ENCODE measurements at regions not wholly inside any gene's neighbourhood (a gene's known extent, or its start where the extent isn't known, plus 50 kb on each side); places are given as distances from the start of the nearest gene placed in this dataset.
"Not testable (repeated sequence)": the region's sequence is repeated elsewhere in the genome, so short reads cannot be mapped to it uniquely, and the experiment has no call there.

GRCh38 chr2:129024796-129025195 lies 706.1 kb upstream of the HS6ST1 start:
- peak overlapping the region; percentile 27 for H3K27ac ChIP-seq
- DNase-seq (ENCODE audit: low read depth, low spot score), result peak; percentile 64

- no peak overlapping the region for H3K27ac ChIP-seq
- DNase-seq (ENCODE audit: low read depth, low spot score), result no peak
These were observed 717.3 kb upstream of the HS6ST1 start for GRCh38 chr2:129035992-129036391.

DNA sequence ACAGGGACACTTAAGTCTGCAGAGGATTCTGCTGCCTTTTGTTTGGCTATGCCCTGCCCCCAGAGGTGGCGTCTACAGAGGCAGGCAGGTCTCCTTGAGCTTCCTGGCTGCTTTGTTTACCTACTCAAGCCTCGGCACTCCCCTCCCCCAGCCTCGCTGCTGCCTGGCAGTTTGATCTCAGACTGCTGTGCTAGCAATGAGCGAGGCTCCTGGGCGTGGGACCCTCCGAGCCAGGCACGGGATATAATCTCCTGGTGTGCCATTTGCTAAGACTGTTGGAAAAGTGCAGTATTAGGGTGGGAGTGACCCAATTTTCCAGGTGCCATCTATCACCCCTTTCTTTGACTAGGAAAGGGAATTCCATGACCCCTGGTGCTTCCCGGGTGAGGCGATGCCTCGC lies 725.0 kb upstream of the HS6ST1 start:
- not testable (repeated sequence) for DNase-seq (ENCODE audit: low read depth, low spot score)

GRCh38 chr2:129046475-129046874 lies 727.8 kb upstream of the HS6ST1 start:
- H3K27ac ChIP-seq; DNase-seq (ENCODE audit: low read depth, low spot score): not testable (repeated sequence)

More for the DNA sequence above, 725.0 kb upstream of the HS6ST1 start:
- H3K27ac ChIP-seq, result not testable (repeated sequence)

GRCh38 chr2:129050101-129050500 lies 731.4 kb upstream of the HS6ST1 start:
- DNase-seq (ENCODE audit: low read depth, low spot score), result no peak
- H3K27ac ChIP-seq, result no peak overlapping the region

DNA sequence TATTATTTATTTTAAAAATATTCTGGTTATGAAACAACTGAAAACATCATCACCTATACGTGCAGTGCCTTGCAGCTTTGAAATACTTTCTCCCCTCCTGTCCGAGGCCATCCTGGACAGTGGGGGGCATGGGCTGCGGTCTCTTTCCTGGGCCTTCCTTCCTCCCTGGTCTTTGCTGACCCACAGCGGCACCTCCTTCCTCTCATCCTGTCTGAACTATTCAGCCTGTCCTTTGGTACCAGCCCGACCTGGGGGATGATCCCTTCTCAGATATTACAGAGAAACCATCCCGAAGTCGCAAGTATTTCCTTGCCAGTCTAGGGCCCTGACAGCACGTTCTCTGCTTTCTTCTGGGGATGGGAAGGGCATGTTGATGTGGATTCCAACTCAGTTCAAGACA lies 736.6 kb upstream of the HS6ST1 start:
- H3K27ac ChIP-seq, result peak overlapping the region; percentile 73
- DNase-seq (ENCODE audit: low read depth, low spot score), result no peak

- peak overlapping the region; percentile 73 for H3K27ac ChIP-seq
- DNase-seq (ENCODE audit: low read depth, low spot score), result no peak
These were observed 737.2 kb upstream of the HS6ST1 start for GRCh38 chr2:129055824-129056223.

- H3K27ac ChIP-seq, result peak overlapping the region; percentile 73
- peak; percentile 90 for DNase-seq (ENCODE audit: low read depth, low spot score)
These were observed 737.8 kb upstream of the HS6ST1 start for GRCh38 chr2:129056309-129056958.

DNA sequence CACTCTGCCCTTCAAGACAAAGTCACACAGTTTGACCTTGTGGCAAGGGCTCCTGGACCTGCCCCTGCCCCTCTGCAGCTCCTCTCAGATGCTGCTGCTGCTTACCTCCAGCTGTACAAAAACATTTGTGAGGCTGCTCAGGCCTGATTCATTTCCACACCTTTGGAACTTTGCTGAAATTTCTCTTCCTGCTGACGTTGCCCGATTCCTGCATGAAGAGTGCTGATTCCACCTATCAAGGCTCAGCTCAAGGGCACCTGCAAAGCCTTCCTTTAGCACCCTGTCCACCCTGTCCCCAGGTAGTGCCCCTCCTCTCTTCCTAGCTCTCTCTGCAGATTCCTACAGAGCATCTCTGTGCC lies 738.3 kb upstream of the HS6ST1 start:
- H3K27ac ChIP-seq, result peak overlapping the region; percentile 73
- DNase-seq (ENCODE audit: low read depth, low spot score), result no peak

GRCh38 chr2:129058981-129059380 lies 740.3 kb upstream of the HS6ST1 start:
- no peak for DNase-seq (ENCODE audit: low read depth, low spot score)
- no peak overlapping the region for H3K27ac ChIP-seq

GRCh38 chr2:129059476-129059875 lies 740.8 kb upstream of the HS6ST1 start:
- no peak overlapping the region for H3K27ac ChIP-seq
- no peak for DNase-seq (ENCODE audit: low read depth, low spot score)

DNA sequence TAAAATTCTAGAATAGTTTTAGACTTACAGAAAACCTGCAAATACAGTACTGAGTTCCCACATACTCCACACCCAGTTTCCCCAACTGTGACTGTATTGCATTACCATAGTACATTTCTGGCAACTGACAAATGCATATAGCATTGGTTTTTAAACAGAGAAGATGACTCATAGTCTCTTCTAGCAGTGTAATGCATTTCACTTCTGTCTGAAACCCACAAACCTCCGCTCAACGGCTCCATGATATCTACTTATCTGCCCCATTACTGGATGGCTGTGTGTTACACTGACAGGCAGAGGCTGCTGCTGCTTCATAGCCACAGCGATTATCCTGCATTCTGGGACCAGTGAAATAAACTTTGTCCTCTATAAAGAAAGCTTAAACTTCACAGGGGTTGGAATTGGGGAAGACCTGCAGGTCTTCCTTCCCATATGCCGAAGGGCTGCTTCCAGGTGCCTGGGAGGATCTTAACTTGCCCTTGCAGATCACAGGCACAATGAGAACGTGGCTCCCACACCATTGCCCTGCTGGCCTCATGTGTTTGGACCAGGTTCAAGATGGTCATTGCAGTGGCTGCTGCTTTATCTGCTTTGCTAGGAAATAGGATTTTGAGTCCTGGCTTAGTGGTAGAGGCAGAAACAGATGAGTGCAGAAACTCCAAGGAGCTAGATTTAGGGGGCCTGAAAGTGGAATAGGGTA lies 742.6 kb upstream of the HS6ST1 start:
- H3K27ac ChIP-seq, result peak overlapping the region; percentile 69
- DNase-seq (ENCODE audit: low read depth, low spot score), result peak; percentile 85

DNA sequence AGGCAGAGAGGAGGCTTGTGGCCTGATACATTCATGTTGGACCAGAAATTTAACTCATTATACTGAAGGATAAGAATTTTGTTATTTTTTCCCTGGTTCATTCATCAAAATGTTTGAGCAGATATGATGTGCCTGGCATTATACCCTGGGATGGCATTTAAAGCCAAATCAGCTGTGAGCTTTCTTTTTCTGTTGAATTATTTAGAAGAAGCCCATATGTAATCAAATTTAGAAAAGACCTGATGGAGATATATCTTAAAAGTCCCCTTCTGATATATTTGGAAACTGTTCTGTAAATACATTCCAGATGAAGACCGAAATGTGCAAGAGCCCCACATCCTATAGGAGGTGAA lies 743.1 kb upstream of the HS6ST1 start:
- peak overlapping the region; percentile 69 for H3K27ac ChIP-seq
- no peak for DNase-seq (ENCODE audit: low read depth, low spot score)

DNA sequence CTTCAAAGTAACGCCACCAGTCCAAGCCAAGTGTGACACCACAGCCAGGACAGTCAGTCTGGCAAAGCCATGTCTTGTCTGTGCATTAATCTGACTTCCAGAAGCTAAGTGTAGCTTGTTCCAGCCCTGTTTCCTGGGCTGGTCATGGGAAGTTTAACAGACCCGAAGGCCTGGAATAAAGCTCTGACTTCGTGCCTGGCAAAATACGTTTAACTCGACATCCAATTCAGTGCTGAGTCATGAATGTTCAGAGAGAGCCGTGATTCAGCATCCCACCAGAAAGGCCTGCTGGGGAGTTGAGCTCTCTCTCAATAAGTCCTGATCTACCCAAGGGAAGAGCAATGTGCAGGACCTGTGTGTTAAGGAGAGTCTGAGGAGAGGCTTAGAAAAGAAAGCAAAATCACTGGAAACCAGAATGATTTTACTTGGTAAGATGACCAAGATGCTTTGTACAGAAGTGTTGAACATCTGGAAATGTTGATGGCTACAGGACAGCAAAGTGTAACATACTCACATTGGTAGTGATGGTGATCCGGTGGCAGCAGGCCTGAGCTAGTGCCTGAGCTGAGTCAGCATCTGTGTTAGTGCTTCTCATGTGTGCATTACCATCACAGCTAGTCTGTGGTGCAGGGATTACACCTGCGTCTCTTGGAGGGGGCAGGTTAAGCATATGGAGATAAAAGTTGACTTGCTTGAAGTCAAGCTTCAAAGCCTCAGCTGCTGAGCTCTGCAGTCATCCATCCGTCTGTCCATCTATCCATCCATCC lies 743.7 kb upstream of the HS6ST1 start:
- H3K27ac ChIP-seq, result no peak overlapping the region
- no peak for DNase-seq (ENCODE audit: low read depth, low spot score)

GRCh38 chr2:129067070-129067469 lies 748.4 kb upstream of the HS6ST1 start:
- no peak overlapping the region for H3K27ac ChIP-seq
- no peak for DNase-seq (ENCODE audit: low read depth, low spot score)

DNA sequence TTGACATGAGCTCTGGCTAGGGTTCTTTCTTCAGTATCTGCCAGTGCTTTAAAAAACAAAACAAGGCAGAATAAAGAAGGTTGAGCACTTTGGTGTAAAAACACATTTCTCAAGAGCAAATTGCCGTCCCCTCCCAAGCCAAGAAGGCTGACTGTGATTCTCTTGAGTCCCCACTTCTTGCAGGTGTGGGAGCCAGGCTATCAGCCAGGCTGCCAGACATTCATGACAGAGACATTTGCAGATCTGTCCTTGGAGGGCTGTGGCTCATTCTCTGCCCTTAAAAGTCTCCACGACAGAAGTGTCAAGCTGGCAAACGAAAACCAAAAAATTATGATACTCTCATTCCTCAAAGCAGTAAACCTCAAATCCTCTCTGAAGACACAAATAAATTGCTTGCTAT lies 749.3 kb upstream of the HS6ST1 start:
- H3K27ac ChIP-seq, result no peak overlapping the region
- DNase-seq (ENCODE audit: low read depth, low spot score), result no peak

GRCh38 chr2:129068543-129068942 lies 749.9 kb upstream of the HS6ST1 start:
- no peak for DNase-seq (ENCODE audit: low read depth, low spot score)
- no peak overlapping the region for H3K27ac ChIP-seq

- no peak for DNase-seq (ENCODE audit: low read depth, low spot score)
- no peak overlapping the region for H3K27ac ChIP-seq
These were observed 751.4 kb upstream of the HS6ST1 start for GRCh38 chr2:129069875-129070594.

- no peak overlapping the region for H3K27ac ChIP-seq
- no peak for DNase-seq (ENCODE audit: low read depth, low spot score)
These were observed 752.0 kb upstream of the HS6ST1 start for GRCh38 chr2:129070663-129071062.

DNA sequence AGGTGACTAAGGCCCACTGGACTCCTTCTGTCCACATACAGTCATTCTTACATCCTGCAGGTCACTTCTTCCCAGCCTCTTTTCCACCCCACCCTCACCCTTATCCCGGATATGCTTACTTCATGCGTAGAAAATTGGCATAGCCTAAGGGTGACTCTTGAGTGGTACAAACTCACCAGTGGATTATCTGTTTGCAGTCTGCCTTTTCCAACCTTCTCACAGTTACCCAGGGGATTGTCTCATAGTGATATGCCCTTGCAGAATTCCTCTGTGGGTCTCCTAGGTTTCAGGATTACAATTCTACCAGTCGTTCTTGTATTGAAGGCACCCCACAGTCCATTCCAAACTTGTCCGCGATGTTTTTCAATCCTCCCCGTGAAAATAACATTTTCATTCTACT lies 752.9 kb upstream of the HS6ST1 start:
- DNase-seq (ENCODE audit: low read depth, low spot score), result no peak
- H3K27ac ChIP-seq, result no peak overlapping the region

Data from epithelial cell of prostate (primary cell).